T-helper 1 cell (primary cell): ENCODE measurements at regions not wholly inside any gene's neighbourhood (a gene's known extent, or its start where the extent isn't known, plus 50 kb on each side); places are given as distances from the start of the nearest gene placed in this dataset.
"Not testable (repeated sequence)": the region's sequence is repeated elsewhere in the genome, so short reads cannot be mapped to it uniquely, and the experiment has no call there.

Experiments
- DNase-seq, 5 donors: peaks; one replicate each; pipeline ENCODE4 v3.0.0-alpha.2; 2012 to 2020

- no peak for DNase-seq
These were observed 61.5 kb downstream of the PRDM13 start for GRCh38 chr6:99668036-99668705.

- DNase-seq, result no peak
These were observed 83.5 kb downstream of the PRDM13 start for GRCh38 chr6:99689916-99690685.

- not testable (repeated sequence) for DNase-seq
These were observed 95.7 kb downstream of the PRDM13 start for GRCh38 chr6:99702287-99702686.

- no peak for DNase-seq
These were observed 102.4 kb downstream of the PRDM13 start for GRCh38 chr6:99709062-99709461.

GRCh38 chr6:99711302-99711701, 104.7 kb downstream of the PRDM13 start:
- no peak for DNase-seq

GRCh38 chr6:99711925-99712324, 105.3 kb downstream of the PRDM13 start:
- no peak for DNase-seq

- DNase-seq, result no peak
These were observed 105.9 kb downstream of the PRDM13 start for GRCh38 chr6:99712519-99712918.

- not testable (repeated sequence) for DNase-seq
These were observed 115.4 kb downstream of the PRDM13 start for GRCh38 chr6:99722043-99722442.

GRCh38 chr6:99730237-99730636, 123.6 kb downstream of the PRDM13 start:
- DNase-seq, result not testable (repeated sequence)

GRCh38 chr6:99736302-99736701, 129.7 kb downstream of the PRDM13 start:
- peak in 1 of 5 donors; percentile 2 for DNase-seq

GRCh38 chr6:99739526-99739925, 132.9 kb downstream of the PRDM13 start:
- DNase-seq, result no peak

GRCh38 chr6:99741092-99741491, 134.5 kb downstream of the PRDM13 start:
- DNase-seq, result no peak

- DNase-seq, result no peak
These were observed 137.0 kb downstream of the PRDM13 start for GRCh38 chr6:99743647-99744046.

GRCh38 chr6:99745651-99746050, 139.0 kb downstream of the PRDM13 start:
- no peak for DNase-seq

- peak; percentile 11 to 54 (median 40) for DNase-seq
These were observed 139.7 kb downstream of the PRDM13 start for GRCh38 chr6:99746261-99746895.

GRCh38 chr6:99761711-99762110, 155.1 kb downstream of the PRDM13 start:
- no peak for DNase-seq

- no peak for DNase-seq
These were observed 161.5 kb downstream of the PRDM13 start for GRCh38 chr6:99768166-99768565.

- no peak for DNase-seq
These were observed 173.3 kb downstream of the PRDM13 start for GRCh38 chr6:99779631-99780555.

- DNase-seq, result no peak
These were observed 173.9 kb downstream of the PRDM13 start for GRCh38 chr6:99780556-99780885.

- DNase-seq, result no peak
These were observed 183.1 kb downstream of the PRDM13 start for GRCh38 chr6:99789767-99790166.

GRCh38 chr6:99790679-99791078, 184.0 kb downstream of the PRDM13 start:
- no peak for DNase-seq

GRCh38 chr6:99801805-99802204, 192.2 kb downstream of the MCHR2 start:
- DNase-seq, result no peak
